T-cell (primary cell): ENCODE measurements at regions not wholly inside any gene's neighbourhood (a gene's known extent, or its start where the extent isn't known, plus 50 kb on each side); places are given as distances from the start of the nearest gene placed in this dataset.

Experiments used
- ATAC-seq, 4 experiments: fragments of 200-7000 bp in 3 of 4; fragments of 150-1000 bp in 1 of 4; cut with Tn5 transposase; replicated peaks in 1 of 4; 1 replicate in 3 of 4; 2 replicates in 1 of 4; pipeline ENCODE4 v1.10.0; 2021; ENCODE audit warnings: moderate library complexity in 3 of 4, mild to moderate bottlenecking in 2 of 4, moderate number of reproducible peaks in 1 of 4
- CTCF ChIA-PET, 2 donors: fragments of 300-600 bp; sonication (Branson Sonifier 250); formaldehyde crosslinking; loops; one replicate each; lab custom pipeline; 2022; ENCODE audit warnings: antibody characterized with exemption in 2 of 2; lab: Charles Lee
- POLR2A ChIA-PET, 2 donors: fragments of 300-600 bp; sonication (Branson Sonifier 250); formaldehyde crosslinking; loops; one replicate each; lab custom pipeline; 2022; ENCODE audit warnings: antibody characterized with exemption in 2 of 2; lab: Charles Lee
- DNase-seq, 35 experiments: peaks; one replicate each; pipeline versions ENCODE4 v3.0.0 to v3.0.0-alpha.2; 2013 to 2023
- H3K27ac ChIP-seq: one replicate; pipeline ENCODE4 v1.5.1; 2013; ENCODE audit warnings: low read length
- H3K27me3 ChIP-seq, 2 experiments: replicated peaks in 1 of 2; 1 replicate in 1 of 2; 2 replicates in 1 of 2; pipeline versions ENCODE4 v1.6.1 to v1.7.0; 2013; ENCODE audit warnings: low read length in 1 of 2, mixed read lengths in 1 of 2; ENCODE audit not compliant: control insufficient read depth in 2 of 2, insufficient read depth in 2 of 2; ENCODE audit errors: extremely low read depth in 1 of 2
- H3K36me3 ChIP-seq, 2 donors: 1 replicate in 1 of 2; 2 replicates in 1 of 2; pipeline versions ENCODE4 v1.6.1 to v1.7.0; 2013; ENCODE audit warnings: low read length in 1 of 2; ENCODE audit not compliant: control insufficient read depth in 2 of 2, insufficient read depth in 1 of 2; ENCODE audit errors: extremely low read depth in 1 of 2
- H3K4me1 ChIP-seq, 2 experiments: 1 replicate in 1 of 2; 2 replicates in 1 of 2; pipeline versions ENCODE4 v1.6.1 to v1.7.0; 2013; ENCODE audit warnings: low read length in 2 of 2, mixed read lengths in 1 of 2; ENCODE audit not compliant: insufficient read depth in 2 of 2, control insufficient read depth in 1 of 2; ENCODE audit errors: extremely low read depth in 1 of 2
- H3K4me3 ChIP-seq, 2 donors: 1 replicate in 1 of 2; 2 replicates in 1 of 2; pipeline versions ENCODE4 v1.5.1 to v1.7.0; 2013; ENCODE audit warnings: mild to moderate bottlenecking in 2 of 2, low read length in 1 of 2, moderate library complexity in 1 of 2; ENCODE audit not compliant: control insufficient read depth in 1 of 2; ENCODE audit errors: extremely low read depth in 1 of 2
- H3K9me3 ChIP-seq: 2 replicates; pipeline ENCODE4 v1.7.0; 2013
- H3K27ac Mint-ChIP-seq, 2 donors: one replicate each; pipeline ENCODE4 v1.8.0; 2020 to 2021; ENCODE audit warnings: mild to moderate bottlenecking in 2 of 2, mixed read lengths in 2 of 2
- H3K27me3 Mint-ChIP-seq, 2 donors: one replicate each; pipeline ENCODE4 v1.8.0; 2021 to 2022; ENCODE audit warnings: mixed read lengths in 2 of 2
- H3K36me3 Mint-ChIP-seq: one replicate; pipeline ENCODE4 v1.8.0; 2021; ENCODE audit warnings: mixed read lengths
- H3K4me1 Mint-ChIP-seq, 3 donors: one replicate each; pipeline ENCODE4 v1.8.0; 2020 to 2022; ENCODE audit warnings: mixed read lengths in 3 of 3, mild to moderate bottlenecking in 1 of 3
- H3K4me3 Mint-ChIP-seq, 3 donors: one replicate each; pipeline ENCODE4 v1.8.0; 2020 to 2022; ENCODE audit warnings: mild to moderate bottlenecking in 3 of 3, mixed read lengths in 3 of 3, moderate library complexity in 3 of 3
- H3K9me3 Mint-ChIP-seq, 3 donors: one replicate each; pipeline ENCODE4 v1.8.0; 2020 to 2022; ENCODE audit warnings: mixed read lengths in 3 of 3
- WGBS: methylation state at CpG from one replicate; pipeline ENCODE4 v1.1.5; 2013; ENCODE audit warnings: missing lambda C conversion rate; ENCODE audit not compliant: insufficient coverage; 5-methylcytosine and 5-hydroxymethylcytosine counted together

GRCh38 chr15:98142572-98142971, 182.1 kb downstream of the ARRDC4 start:
- Mint-ChIP-seq H3K36me3 (no peaks in the 10 kb centered on the region), H3K9me3 (no peaks in the 10 kb centered on the region), H3K27ac (no peak overlapping the region), H3K27me3 (peaks cover 2 to 5% of the 10 kb centered on the region in 2 donors), H3K4me3 (no peak overlapping the region), H3K4me1 (peaks cover 0 to 3% (median 0%) of the 10 kb centered on the region in 3 donors)
- ChIA-PET CTCF (no interaction called here), POLR2A (no interaction called here)
- H3K4me1 ChIP-seq = no peaks in the 10 kb centered on the region
- DNase-seq = no peak
- peaks cover 0 to 3% of the 10 kb centered on the region in 2 experiments for H3K27me3 ChIP-seq
- H3K27ac ChIP-seq = no peak overlapping the region
- no peaks in the 10 kb centered on the region for H3K9me3 ChIP-seq
- ATAC-seq = no peak
- no peak overlapping the region for H3K4me3 ChIP-seq
- WGBS = 80% methylated on average over 2 of the region's 2 CpGs
- H3K36me3 ChIP-seq = no peaks in the 10 kb centered on the region

- Mint-ChIP-seq H3K27ac (no peak overlapping the region), H3K4me3 (no peak overlapping the region), H3K36me3 (no peaks in the 10 kb centered on the region), H3K4me1 (peaks cover 0 to 3% (median 0%) of the 10 kb centered on the region in 3 donors), H3K27me3 (peaks cover 2 to 5% of the 10 kb centered on the region in 2 donors), H3K9me3 (no peaks in the 10 kb centered on the region)
- no peaks in the 10 kb centered on the region for H3K4me1 ChIP-seq
- 100% methylated on average over 1 of the region's 4 CpGs for WGBS
- no peak overlapping the region for H3K27ac ChIP-seq
- H3K36me3 ChIP-seq = no peaks in the 10 kb centered on the region
- H3K9me3 ChIP-seq = no peaks in the 10 kb centered on the region
- ChIA-PET CTCF (no interaction called here), POLR2A (no interaction called here)
- H3K27me3 ChIP-seq = peaks cover 0 to 3% of the 10 kb centered on the region in 2 experiments
- H3K4me3 ChIP-seq = no peak overlapping the region
- ATAC-seq (no peak), DNase-seq (no peak)
Measured at GRCh38 chr15:98143116-98143515, 182.6 kb downstream of the ARRDC4 start.

DNA sequence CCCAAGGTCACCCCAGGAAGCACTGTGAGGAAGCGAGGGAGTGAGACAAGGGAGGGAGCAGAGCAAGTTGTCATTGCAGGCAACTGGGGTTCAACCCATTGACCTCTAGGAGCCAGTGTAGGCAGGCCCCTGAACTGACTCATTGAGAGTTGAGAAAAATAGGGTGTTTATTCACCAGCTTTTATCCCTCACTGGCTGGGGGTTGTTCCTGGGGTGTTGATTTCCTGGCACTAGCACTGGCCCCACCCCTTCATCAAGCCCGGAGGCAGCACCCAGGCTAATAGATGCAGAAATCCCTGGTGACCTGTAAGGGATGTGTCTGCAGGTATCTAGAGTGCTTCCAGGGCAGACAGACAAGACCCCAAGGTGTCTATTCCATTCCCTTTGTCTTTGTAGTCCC, 183.9 kb downstream of the ARRDC4 start:
- CTCF ChIA-PET = no interaction called here
- POLR2A ChIA-PET = no interaction called here
- Histone ChIP-seq H3K27me3 (peaks cover 0 to 3% of the 10 kb centered on the region in 2 experiments), H3K4me3 (no peak overlapping the region), H3K4me1 (no peaks in the 10 kb centered on the region), H3K36me3 (no peaks in the 10 kb centered on the region), H3K9me3 (no peaks in the 10 kb centered on the region), H3K27ac (no peak overlapping the region)
- Mint-ChIP-seq H3K36me3 (no peaks in the 10 kb centered on the region), H3K27me3 (peaks cover 2 to 5% of the 10 kb centered on the region in 2 donors), H3K9me3 (no peaks in the 10 kb centered on the region), H3K4me1 (peaks cover 0 to under 1% (median 0%) of the 10 kb centered on the region in 3 donors), H3K4me3 (no peak overlapping the region), H3K27ac (no peak overlapping the region)
- ATAC-seq (no peak), DNase-seq (no peak)
- WGBS = 60% methylated on average over 1 of the region's 2 CpGs

DNA sequence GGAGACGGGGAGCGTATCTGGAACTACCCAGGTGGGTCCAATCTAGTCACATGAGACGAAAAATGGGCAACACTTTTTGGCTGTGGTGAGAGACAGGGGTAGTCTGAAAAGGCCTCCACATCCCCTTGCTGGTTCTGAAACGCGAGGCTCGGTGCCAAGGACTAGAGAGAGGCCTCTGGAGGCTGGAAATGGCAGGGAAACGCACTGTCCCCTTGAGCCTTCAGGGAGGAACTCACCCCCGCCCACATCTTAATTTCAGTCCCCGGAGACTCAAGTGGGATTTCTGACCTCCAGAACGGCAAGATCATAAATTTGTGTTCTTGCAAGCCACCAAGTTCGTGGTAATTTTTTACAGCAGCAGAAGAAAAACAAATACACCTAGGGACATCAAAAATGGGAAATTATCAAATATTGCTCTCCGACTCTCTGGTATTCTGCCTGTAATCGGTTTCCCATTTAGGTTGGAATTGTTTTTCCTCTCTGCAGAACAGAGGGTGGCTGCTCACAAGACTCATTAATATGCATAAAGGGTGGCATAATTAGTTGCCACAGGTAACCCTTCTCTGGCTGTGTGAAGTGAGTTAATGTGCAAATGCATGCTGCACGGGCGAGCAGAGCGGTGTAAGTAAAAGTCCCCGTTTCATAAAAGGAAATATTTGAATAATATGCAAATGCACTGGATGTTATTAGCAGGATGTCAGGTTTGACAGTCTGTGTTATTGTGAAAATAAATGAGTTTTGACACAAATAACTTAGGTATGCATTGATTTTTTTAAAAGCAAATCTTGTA, 185.7 kb downstream of the ARRDC4 start:
- no peak overlapping the region for H3K27ac ChIP-seq
- H3K27me3 ChIP-seq = peaks cover 0 to 3% of the 10 kb centered on the region in 2 experiments
- Mint-ChIP-seq H3K27ac (no peak overlapping the region), H3K9me3 (no peaks in the 10 kb centered on the region), H3K36me3 (no peaks in the 10 kb centered on the region), H3K4me1 (no peaks in the 10 kb centered on the region), H3K4me3 (no peak overlapping the region), H3K27me3 (peaks cover 2 to 5% of the 10 kb centered on the region in 2 donors)
- 76% methylated on average over 15 of the region's 17 CpGs for WGBS
- POLR2A ChIA-PET = no interaction called here
- ATAC-seq (no peak), DNase-seq (no peak)
- no peaks in the 10 kb centered on the region for H3K9me3 ChIP-seq
- CTCF ChIA-PET = no interaction called here
- H3K36me3 ChIP-seq = no peaks in the 10 kb centered on the region
- H3K4me3 ChIP-seq = no peak overlapping the region
- H3K4me1 ChIP-seq = no peaks in the 10 kb centered on the region

DNA sequence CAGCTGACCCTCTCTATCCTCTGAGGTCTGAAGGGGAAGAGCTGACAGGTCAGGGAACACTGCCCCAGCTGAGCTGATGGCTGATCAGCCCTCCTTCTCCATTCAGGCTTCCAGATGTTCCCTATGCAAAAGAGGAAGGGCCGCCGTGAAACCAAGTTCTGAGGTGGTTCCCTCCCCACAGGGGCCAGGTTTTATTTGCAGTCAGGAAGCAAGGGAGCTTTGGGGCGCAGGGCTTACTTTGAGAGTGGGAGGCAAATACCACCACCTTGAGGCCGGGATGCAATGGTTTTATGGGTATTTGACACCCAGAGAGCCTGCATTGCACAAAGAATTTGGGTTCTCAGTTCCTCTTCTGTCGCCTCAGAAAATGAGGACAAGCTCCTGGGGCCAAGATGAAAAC, 186.9 kb downstream of the ARRDC4 start:
- Histone ChIP-seq H3K9me3 (no peaks in the 10 kb centered on the region), H3K4me3 (no peak overlapping the region), H3K36me3 (no peaks in the 10 kb centered on the region), H3K4me1 (no peaks in the 10 kb centered on the region), H3K27ac (no peak overlapping the region), H3K27me3 (peaks cover 0 to 3% of the 10 kb centered on the region in 2 experiments)
- DNase-seq = peak in 1 of 35 experiments; percentile 10
- H3K27me3 Mint-ChIP-seq = peaks cover 2 to 5% of the 10 kb centered on the region in 2 donors
- no peak for ATAC-seq
- CTCF ChIA-PET = no interaction called here
- no peak overlapping the region for H3K4me3 Mint-ChIP-seq
- no peaks in the 10 kb centered on the region for H3K36me3 Mint-ChIP-seq
- POLR2A ChIA-PET = no interaction called here
- 13% methylated on average over 2 of the region's 5 CpGs for WGBS
- peaks cover 0 to 5% (median 0%) of the 10 kb centered on the region in 3 donors for H3K9me3 Mint-ChIP-seq
- no peaks in the 10 kb centered on the region for H3K4me1 Mint-ChIP-seq
- H3K27ac Mint-ChIP-seq = no peak overlapping the region

DNA sequence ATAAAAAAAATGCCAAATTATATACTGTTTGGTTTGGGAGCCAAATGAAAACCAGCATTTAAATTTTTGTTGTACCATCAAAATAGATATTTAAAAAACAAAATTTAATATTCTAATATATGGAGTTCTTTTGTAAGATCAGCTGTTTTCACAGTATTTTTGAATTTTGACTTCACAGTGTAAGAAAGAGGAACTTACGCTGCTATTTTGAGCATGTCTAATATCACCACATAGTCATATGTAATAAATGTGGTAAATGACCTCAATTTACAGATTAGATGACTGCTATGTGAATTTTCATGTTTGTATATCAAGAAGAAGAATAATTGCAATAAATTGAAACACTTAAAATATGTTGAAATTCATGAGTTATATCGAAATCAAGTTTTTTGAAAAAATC, 189.6 kb downstream of the ARRDC4 start:
- H3K27me3 ChIP-seq = no peaks in the 10 kb centered on the region
- H3K27ac ChIP-seq = no peak overlapping the region
- Mint-ChIP-seq H3K27ac (no peak overlapping the region), H3K4me1 (no peaks in the 10 kb centered on the region), H3K27me3 (peaks cover 2 to 5% of the 10 kb centered on the region in 2 donors), H3K4me3 (no peak overlapping the region), H3K9me3 (peaks cover 0 to 6% (median 0%) of the 10 kb centered on the region in 3 donors), H3K36me3 (no peaks in the 10 kb centered on the region)
- ATAC-seq (no peak), DNase-seq (no peak)
- no peaks in the 10 kb centered on the region for H3K36me3 ChIP-seq
- ChIA-PET POLR2A (no interaction called here), CTCF (no interaction called here)
- H3K4me1 ChIP-seq = no peaks in the 10 kb centered on the region
- no peaks in the 10 kb centered on the region for H3K9me3 ChIP-seq
- no CpG with 5 or more reads among the region's 2 CpGs for WGBS
- no peak overlapping the region for H3K4me3 ChIP-seq
